Epithelial cell of proximal tubule (primary cell): ENCODE measurements at regions not wholly inside any gene's neighbourhood (a gene's known extent, or its start where the extent isn't known, plus 50 kb on each side); places are given as distances from the start of the nearest gene placed in this dataset.

Source experiments
- DNase-seq: peaks from one replicate; pipeline ENCODE4 v3.0.0-alpha.2; 2011; ENCODE audit warnings: low read depth
- H3K4me3 ChIP-seq: 2 replicates; pipeline ENCODE4 v1.5.1; 2011; ENCODE audit warnings: low read depth, mild to moderate bottlenecking, low read length
- CTCF ChIP-seq: conservative IDR thresholded peaks from 2 replicates; pipeline ENCODE4 v1.5.1; 2012; ENCODE audit warnings: low read depth, mild to moderate bottlenecking, low read length

GRCh38 chr11:92667486-92668152, 301.8 kb upstream of the MTNR1B start:
- TF ChIP-seq CTCF: no peak
- DNase-seq: no peak
- H3K4me3 ChIP-seq: no peak overlapping the region

- no peak for DNase-seq
- no peak for TF ChIP-seq CTCF
- H3K4me3 ChIP-seq: no peak overlapping the region
Measured at GRCh38 chr11:92670308-92670890, 299.1 kb upstream of the MTNR1B start.

- no peak for TF ChIP-seq CTCF
- H3K4me3 ChIP-seq: no peak overlapping the region
- DNase-seq: no peak
Measured at GRCh38 chr11:92671081-92671480, 298.4 kb upstream of the MTNR1B start.

- no peak for DNase-seq
- no peak for TF ChIP-seq CTCF
Measured at GRCh38 chr11:92675303-92675702, 294.1 kb upstream of the MTNR1B start.

GRCh38 chr11:92675810-92676209, 293.6 kb upstream of the MTNR1B start:
- DNase-seq: no peak
- no peak overlapping the region for H3K4me3 ChIP-seq
- no peak for TF ChIP-seq CTCF

More at GRCh38 chr11:92675303-92675702, 294.1 kb upstream of the MTNR1B start:
- H3K4me3 ChIP-seq: no peak overlapping the region

- no peak overlapping the region for H3K4me3 ChIP-seq
- no peak for DNase-seq
- TF ChIP-seq CTCF: no peak
Measured at GRCh38 chr11:92678008-92678611, 291.3 kb upstream of the MTNR1B start.
